ENCODE measurements at regions not wholly inside any gene's neighbourhood (a gene's known extent, or its start where the extent isn't known, plus 50 kb on each side); places are given as distances from the start of the nearest gene placed in this dataset.

DNA sequence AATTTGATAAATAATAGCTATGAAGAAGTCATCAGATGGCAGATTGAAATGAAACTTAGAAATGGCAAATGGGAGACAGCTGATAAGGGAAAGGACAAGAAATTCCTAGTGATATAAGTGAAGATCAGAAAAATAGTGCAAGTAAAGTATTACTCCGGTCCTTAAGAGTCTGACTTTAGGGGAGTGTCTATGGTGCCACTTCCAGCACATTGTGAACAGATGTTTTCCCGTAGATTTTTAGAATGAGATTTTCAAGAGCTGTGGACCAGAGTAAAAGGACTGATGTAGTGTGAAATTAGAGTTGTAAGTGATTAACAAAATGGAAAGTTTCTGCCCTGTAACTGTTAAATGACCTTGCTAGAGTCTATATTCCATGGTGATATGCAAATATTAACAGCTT, 974.8 kb upstream of the TENM4 start:
- TF ChIP-seq, protein P1, sequence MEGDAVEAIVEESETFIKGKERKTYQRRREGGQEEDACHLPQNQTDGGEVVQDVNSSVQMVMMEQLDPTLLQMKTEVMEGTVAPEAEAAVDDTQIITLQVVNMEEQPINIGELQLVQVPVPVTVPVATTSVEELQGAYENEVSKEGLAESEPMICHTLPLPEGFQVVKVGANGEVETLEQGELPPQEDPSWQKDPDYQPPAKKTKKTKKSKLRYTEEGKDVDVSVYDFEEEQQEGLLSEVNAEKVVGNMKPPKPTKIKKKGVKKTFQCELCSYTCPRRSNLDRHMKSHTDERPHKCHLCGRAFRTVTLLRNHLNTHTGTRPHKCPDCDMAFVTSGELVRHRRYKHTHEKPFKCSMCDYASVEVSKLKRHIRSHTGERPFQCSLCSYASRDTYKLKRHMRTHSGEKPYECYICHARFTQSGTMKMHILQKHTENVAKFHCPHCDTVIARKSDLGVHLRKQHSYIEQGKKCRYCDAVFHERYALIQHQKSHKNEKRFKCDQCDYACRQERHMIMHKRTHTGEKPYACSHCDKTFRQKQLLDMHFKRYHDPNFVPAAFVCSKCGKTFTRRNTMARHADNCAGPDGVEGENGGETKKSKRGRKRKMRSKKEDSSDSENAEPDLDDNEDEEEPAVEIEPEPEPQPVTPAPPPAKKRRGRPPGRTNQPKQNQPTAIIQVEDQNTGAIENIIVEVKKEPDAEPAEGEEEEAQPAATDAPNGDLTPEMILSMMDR (IDR thresholded peaks at IDR 0.05; ENCODE audit: low read depth, low read length, missing control alignments): no peak
- DNase-seq (ENCODE audit: extremely low read depth, low read depth): no peak
- H3K4me3 ChIP-seq (replicated peaks; ENCODE audit: low read depth, low read length): no peak overlapping the region

DNA sequence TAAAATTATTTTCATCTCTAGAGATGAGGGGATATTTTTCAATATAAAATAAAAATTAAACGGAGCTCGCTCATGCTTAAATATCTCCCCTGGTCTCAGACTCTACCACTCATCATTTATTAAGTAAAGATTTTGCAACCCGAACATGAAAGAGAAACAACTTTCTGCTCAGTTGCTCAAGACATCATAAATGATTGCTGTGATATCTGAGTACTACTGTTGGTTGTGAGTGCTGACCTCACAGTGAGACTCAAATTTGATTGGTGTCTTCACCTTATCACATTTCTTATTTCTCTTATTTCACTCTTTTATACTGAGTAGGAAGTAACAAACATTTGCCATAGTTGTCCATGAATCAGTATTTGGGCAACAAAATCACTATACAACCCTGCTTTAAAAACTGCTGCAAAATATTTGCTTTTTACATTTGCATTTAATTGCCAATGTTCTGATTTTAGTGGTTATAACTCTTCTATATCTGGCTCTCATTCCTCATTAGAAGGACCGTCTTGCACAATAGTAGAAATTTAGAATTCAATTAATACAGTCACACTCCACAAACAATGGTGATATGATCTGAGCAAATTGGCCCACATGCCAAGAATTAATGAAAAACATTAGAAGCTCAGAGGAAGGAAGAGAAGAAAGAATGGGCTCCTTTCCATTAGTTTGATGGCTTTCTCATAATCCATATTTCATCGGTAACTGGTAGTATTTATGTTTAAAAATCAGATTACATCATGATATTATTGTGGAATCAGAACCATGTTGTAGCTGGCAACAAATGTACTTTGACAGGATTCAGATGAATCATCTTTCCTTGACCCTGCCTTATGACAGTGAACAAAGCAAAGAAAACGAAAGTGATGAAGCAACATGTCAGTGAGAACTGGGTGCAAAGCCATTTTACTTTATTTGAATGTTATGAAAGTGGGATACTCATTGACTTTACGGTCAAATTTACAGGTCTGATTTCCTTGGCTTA, 973.6 kb upstream of the TENM4 start:
- no peak overlapping the region for H3K4me3 ChIP-seq (replicated peaks; ENCODE audit: low read depth, low read length)

DNA sequence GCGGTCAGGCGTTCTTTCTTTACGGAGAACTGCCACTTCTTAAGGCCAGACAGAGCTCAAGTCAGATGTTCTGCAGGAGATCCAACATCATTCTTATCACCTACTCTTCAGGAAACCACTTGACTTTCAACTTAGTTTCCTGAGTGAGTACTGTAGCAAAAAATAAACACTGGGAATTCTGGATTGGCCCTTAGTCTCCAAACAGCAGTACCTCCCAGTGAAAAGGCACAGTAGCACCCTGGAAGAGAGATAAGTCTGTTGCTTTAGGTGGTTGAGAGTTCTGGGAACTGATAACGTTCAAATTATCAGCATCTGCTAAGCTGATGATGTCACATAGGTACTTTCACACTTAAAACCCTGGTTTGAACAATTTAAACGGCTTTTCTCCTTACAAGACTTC, 971.8 kb upstream of the TENM4 start:
- no peak for DNase-seq (ENCODE audit: extremely low read depth, low read depth)
- TF ChIP-seq, protein P1 (IDR thresholded peaks at IDR 0.05; ENCODE audit: low read depth, low read length, missing control alignments): no peak
- H3K4me3 ChIP-seq (replicated peaks; ENCODE audit: low read depth, low read length): no peak overlapping the region

More for the DNA sequence above, 973.6 kb upstream of the TENM4 start:
- TF ChIP-seq, protein P1 (IDR thresholded peaks at IDR 0.05; ENCODE audit: low read depth, low read length, missing control alignments): no peak
- no peak for DNase-seq (ENCODE audit: extremely low read depth, low read depth)

DNA sequence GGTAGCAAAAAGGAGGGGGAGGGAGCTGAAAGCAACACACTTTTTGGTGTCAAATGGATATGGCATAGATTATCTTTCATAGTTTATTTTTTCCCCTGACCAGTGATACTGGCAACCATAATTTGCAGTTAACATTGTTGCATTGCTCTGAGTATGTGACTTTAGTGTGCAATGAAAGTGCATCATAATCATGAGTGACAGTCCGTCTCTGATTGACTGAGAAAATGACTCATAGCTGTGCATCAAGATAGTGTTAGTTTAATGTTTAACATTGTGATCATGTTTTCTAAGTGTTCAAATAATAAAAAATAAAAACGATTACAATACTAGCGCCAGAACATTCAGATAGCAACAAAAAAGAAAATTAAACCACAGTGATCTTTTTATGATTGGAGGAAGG, 952.4 kb upstream of the TENM4 start:
- TF ChIP-seq, protein P1 (IDR thresholded peaks at IDR 0.05; ENCODE audit: low read depth, low read length, missing control alignments): no peak
- DNase-seq (ENCODE audit: extremely low read depth, low read depth): no peak
- no peak overlapping the region for H3K4me3 ChIP-seq (replicated peaks; ENCODE audit: low read depth, low read length)

DNA sequence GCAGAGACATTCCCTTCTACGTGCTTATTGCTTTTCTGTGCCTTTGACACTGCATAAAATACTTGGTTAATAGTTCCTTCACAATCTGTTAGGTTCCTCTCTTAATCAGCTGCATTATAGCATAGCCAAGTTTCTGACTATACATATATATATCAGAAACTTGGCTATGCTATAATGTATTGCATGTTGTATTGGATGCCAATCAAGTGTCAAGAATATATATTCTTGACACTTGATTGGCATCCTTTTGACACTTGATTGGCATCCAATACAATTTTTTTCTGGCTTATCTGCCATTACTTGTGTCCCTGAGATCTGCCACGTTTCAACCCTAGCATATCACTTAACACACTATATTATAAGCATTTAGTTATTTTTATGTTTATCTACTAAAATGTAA, 949.7 kb upstream of the TENM4 start:
- no peak for DNase-seq (ENCODE audit: extremely low read depth, low read depth)
- TF ChIP-seq, protein P1 (IDR thresholded peaks at IDR 0.05; ENCODE audit: low read depth, low read length, missing control alignments): no peak
- no peak overlapping the region for H3K4me3 ChIP-seq (replicated peaks; ENCODE audit: low read depth, low read length)

DNA sequence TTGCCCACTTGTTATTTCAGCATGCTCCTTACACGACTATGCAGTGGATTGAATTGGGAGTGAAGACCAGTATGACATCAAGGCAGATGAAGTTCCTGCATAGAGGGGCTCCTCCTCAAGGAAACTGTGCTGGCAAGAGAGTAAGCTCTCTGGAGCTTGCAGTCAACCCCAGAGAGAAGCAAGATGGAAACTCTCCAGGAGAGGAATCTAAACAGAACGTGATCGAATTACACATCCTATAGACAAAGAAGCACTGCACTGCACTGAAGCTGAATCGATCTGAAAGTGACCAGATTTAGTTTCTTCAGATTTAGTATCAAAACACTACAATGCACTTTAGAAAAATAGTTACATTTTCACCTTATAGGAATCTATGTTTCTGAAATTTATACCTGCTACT, 947.7 kb upstream of the TENM4 start:
- TF ChIP-seq, protein P1 (IDR thresholded peaks at IDR 0.05; ENCODE audit: low read depth, low read length, missing control alignments): no peak
- H3K4me3 ChIP-seq (replicated peaks; ENCODE audit: low read depth, low read length): no peak overlapping the region
- DNase-seq (ENCODE audit: extremely low read depth, low read depth): no peak

All from HFF-Myc (cell line).